ENCODE measurements at regions not wholly inside any gene's neighbourhood (a gene's known extent, or its start where the extent isn't known, plus 50 kb on each side); places are given as distances from the start of the nearest gene placed in this dataset.
"Not testable (repeated sequence)": the region's sequence is repeated elsewhere in the genome, so short reads cannot be mapped to it uniquely, and the experiment has no call there.

DNA sequence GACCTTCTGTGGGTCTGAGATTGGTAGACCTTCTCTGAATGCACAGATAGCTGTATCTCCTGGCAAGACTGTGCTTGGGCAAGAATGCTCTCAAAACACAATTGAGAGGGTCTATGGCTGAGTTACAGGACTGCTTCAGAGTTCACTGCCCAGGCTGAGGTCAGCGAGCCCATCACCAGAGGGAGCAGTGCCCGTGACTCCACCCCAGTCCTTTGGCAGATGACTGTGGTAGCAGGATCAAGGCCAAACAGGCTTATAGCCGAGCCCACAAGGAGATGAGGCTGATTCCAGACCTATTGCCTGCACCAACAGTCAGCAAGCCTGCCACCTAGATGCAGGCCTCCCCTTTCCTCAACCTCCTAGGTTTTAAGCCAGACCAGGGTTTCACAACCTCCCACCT lies 89.4 kb downstream of the CHRFAM7A start:
- not testable (repeated sequence) for H3K4me1 Mint-ChIP-seq; DNase-seq (ENCODE audit: low read depth, low spot score); H3K9me3 Mint-ChIP-seq; H3K27ac Mint-ChIP-seq (ENCODE audit: unreplicated experiment); H3K36me3 Mint-ChIP-seq (ENCODE audit: low read depth); H3K27me3 Mint-ChIP-seq (ENCODE audit: low read depth); H3K4me3 Mint-ChIP-seq

Data from neural crest cell (in vitro differentiated cells).